Retinal pigment epithelial cell (primary cell): ENCODE measurements at regions not wholly inside any gene's neighbourhood (a gene's known extent, or its start where the extent isn't known, plus 50 kb on each side); places are given as distances from the start of the nearest gene placed in this dataset.

Experiments used
- DNase-seq: peaks from one replicate; pipeline ENCODE4 v3.0.0-alpha.2; 2010; ENCODE audit warnings: low read depth
- H3K4me3 ChIP-seq: 2 replicates; pipeline ENCODE4 v1.5.1; 2011; ENCODE audit warnings: mild to moderate bottlenecking, low read length, control low read depth, moderate library complexity
- TF ChIP-seq, protein P1 (sequence below): conservative IDR thresholded peaks from 2 replicates; pipeline ENCODE4 v1.5.1; 2011; ENCODE audit warnings: low read depth, low read length, control low read depth, inconsistent platforms

DNA sequence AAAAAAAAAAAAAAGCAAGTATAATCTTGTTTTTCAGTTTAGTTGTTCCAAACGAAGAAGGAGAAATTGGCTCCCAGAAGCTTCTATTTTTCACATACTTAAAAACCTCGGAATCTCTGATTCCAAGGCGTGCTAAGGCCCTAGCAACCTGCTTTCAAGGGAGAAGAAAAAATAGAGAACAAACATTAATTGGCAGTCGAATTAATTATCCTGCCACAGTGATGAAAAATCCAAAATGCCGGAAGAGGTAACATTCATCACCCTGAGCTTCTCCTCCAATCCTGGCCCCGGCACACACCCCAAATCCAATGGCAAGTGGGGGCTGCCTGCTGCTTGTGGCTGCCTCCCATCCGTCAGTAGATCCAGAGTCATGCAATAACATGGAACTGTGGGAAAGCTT lies 250.2 kb upstream of the CHAC2 start:
- DNase-seq = no peak
- TF ChIP-seq, protein P1, sequence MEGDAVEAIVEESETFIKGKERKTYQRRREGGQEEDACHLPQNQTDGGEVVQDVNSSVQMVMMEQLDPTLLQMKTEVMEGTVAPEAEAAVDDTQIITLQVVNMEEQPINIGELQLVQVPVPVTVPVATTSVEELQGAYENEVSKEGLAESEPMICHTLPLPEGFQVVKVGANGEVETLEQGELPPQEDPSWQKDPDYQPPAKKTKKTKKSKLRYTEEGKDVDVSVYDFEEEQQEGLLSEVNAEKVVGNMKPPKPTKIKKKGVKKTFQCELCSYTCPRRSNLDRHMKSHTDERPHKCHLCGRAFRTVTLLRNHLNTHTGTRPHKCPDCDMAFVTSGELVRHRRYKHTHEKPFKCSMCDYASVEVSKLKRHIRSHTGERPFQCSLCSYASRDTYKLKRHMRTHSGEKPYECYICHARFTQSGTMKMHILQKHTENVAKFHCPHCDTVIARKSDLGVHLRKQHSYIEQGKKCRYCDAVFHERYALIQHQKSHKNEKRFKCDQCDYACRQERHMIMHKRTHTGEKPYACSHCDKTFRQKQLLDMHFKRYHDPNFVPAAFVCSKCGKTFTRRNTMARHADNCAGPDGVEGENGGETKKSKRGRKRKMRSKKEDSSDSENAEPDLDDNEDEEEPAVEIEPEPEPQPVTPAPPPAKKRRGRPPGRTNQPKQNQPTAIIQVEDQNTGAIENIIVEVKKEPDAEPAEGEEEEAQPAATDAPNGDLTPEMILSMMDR = no peak

DNA sequence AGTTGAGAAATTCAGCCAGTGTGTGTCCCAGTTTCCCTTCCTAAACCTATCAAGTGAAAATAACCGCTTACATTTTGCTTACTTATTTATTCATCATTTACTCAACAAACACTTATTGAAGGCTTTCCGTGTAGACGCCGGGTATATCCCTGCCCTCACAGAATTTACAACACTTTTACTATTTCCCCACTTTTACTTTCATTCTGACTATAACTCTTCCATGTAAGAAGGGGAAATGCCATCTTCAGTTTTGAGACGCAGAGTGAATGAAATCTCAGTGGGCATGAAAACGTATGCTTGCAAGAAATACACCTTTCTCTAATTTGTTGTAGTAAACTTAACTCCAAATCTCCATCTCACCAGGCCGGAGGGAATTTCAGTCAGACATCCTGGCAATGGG lies 251.0 kb upstream of the CHAC2 start:
- TF ChIP-seq, protein P1 = no peak
- no peak overlapping the region for H3K4me3 ChIP-seq
- DNase-seq = no peak

More for the DNA sequence above, 250.2 kb upstream of the CHAC2 start:
- no peak overlapping the region for H3K4me3 ChIP-seq

DNA sequence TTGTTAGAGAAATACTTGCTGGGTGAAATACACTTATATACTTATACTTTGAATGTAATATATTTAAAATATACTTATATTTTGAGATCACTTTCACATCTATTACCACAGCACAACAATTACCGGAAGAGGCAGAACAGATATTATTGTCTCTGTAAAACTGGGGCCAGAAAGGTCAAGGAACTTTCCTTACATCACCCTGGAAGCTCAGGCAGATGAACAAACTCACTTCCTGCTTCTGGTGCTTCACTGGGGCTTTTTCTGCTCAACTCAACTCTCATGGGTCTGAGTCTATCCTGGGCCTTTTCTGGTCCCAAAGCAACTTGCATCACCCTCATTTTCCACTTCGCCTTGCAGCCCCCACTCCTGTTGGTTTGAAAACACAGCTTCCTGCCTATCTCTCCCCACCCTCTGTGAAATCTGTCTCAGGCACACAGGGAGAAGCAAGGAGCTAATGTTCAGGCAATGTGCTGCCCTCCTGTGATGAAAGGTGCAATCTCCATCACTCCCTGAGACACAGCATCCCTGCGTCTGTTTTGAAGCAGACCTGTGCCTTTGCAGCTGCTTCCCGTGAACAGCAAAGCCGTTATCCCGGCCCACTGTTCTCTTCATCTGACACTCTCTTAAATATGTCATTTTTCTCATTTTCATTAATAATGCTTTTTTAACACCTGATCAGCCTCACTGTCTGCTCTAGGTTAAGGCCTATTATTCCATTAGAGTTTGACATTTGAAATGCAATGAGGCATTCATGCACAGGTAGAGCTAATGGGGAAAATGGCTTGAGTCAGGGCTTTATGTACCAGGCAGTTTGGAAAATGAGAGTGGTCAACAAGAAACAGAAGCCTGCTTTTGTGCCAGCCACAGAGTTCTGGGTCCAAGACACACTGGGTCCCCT lies 251.9 kb upstream of the CHAC2 start:
- no peak overlapping the region for H3K4me3 ChIP-seq
- TF ChIP-seq, protein P1 = peak; percentile 38
- DNase-seq = no peak

DNA sequence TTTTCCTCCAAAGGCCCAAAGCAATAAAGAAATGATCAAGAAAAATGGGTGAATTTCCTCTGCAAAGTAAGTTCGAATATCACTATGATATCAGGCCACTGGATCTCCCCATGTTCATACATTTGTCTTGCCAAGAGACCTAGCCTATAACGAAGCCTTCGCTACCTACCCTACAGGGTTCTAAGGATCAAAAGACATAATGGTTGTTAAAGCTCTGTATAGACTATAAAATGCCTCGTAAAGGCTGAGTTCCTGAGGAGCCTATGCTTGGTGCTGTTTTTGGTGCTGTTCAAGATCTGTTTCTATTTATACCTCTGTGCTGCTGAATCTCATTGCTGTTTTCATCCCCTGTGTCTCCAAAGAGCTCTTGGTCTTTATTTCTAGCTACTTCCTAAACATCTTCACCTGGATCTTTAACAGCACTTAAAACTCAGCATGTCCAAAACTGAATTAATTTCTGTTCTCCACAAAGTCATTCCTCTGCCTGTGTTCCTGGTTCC lies 254.4 kb upstream of the CHAC2 start:
- H3K4me3 ChIP-seq = no peak overlapping the region
- TF ChIP-seq, protein P1 = no peak
- no peak for DNase-seq

DNA sequence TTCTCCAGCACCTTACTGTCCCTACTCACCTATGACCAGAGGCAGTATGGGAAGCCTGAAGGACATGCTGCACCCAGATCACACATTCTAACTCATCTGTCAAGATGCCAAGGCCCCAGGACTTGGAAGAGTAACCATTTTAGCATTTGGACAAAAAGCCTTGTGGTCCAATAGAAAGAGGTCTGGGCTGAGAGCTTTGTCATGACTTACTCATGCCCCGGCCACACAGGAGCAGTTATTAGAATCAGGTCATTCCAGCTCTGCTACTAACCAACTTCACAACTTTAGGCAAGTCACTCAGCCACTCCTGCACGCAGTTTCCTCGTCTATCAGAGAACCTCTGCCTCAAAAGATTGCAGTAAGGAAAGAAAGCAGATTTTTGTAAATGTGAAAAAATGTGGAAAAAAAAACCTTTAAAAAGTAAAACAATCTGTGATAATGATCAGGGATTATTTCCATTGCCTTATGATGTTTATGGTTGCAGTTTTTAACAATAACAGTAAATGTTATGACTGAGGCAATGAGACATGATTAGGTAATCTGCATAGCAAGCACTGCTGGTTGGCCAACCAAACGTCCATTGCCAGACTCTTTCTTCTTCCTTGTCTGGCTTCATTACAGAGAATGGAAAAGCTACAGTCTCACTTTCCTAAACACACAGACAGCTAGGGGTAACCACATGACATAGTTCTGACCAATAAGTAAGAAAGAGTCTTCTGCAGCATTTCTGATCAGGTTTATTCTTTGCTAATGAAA lies 255.4 kb upstream of the CHAC2 start:
- no peak overlapping the region for H3K4me3 ChIP-seq
- TF ChIP-seq, protein P1 = no peak
- no peak for DNase-seq

DNA sequence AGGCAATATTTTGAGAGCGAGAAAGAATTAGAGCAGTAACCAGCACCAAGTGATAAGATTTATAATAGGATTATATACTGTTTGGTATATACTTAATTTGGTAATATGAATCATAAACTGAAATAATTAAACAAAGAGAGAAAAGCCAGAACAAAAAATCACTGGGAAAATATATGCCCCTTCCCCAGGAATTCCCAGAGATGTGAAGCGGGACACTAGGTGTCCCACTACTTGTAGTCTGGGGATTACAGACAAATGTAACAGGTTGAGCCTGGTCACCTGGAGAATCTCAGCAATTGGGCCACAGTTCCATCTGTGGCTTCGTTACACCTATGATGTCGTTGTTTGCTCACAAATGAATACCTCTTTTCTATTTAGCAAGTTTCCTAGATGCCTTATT lies 256.1 kb upstream of the CHAC2 start:
- TF ChIP-seq, protein P1 = peak; percentile 11
- no peak for DNase-seq
- H3K4me3 ChIP-seq = no peak overlapping the region
